ENCODE measurements at regions not wholly inside any gene's neighbourhood (a gene's known extent, or its start where the extent isn't known, plus 50 kb on each side); places are given as distances from the start of the nearest gene placed in this dataset.

- TF ChIP-seq POLR2A (IDR thresholded peaks at IDR 0.05) (no peak), CTCF (IDR thresholded peaks at IDR 0.05 in 8 of 11, conservative IDR thresholded peaks at IDR 0.05 in 3 of 11) (no peak)
Measured at GRCh38 chr1:221458447-221459156, 283.3 kb downstream of the DUSP10 start.

All from spleen (tissue), 7 donors.